Stimulated activated CD8-positive, alpha-beta memory T cell treated with anti-CD3 and anti-CD28 coated beads, Interleukin-12 subunit alpha, Interleukin-12 subunit beta, amount 100 ng/mL, for 24 hours (primary cell): ENCODE measurements at regions not wholly inside any gene's neighbourhood (a gene's known extent, or its start where the extent isn't known, plus 50 kb on each side); places are given as distances from the start of the nearest gene placed in this dataset.

ENCODE experiments used
- DNase-seq: peaks from one replicate; pipeline ENCODE4 v3.0.0-alpha.2; 2020; ENCODE audit errors: extremely low read depth

- no peak for DNase-seq
Measured at GRCh38 chr7:70907259-70908247, 224.4 kb upstream of the GALNT17 start.

GRCh38 chr7:70913924-70914323 lies 218.0 kb upstream of the GALNT17 start:
- DNase-seq = no peak

DNA sequence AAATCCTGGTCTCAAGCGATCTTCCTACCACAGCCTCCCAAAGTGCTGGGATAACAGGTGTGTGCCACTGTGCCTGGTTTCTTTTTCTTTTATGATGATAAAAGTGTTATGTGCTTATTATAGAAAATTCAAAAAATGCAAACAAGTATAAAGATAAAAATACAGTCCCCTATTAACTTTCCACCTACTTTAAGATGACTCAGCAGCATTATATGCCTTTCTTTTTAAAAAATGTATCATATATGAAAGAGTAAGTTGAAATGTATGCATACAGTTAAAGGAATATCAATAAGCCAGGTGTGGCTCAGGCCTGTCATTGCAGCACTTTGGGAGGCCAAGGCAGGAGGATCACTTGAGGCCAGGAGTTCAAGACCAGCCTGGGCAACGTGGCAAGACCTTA lies 216.9 kb upstream of the GALNT17 start:
- no peak for DNase-seq

DNA sequence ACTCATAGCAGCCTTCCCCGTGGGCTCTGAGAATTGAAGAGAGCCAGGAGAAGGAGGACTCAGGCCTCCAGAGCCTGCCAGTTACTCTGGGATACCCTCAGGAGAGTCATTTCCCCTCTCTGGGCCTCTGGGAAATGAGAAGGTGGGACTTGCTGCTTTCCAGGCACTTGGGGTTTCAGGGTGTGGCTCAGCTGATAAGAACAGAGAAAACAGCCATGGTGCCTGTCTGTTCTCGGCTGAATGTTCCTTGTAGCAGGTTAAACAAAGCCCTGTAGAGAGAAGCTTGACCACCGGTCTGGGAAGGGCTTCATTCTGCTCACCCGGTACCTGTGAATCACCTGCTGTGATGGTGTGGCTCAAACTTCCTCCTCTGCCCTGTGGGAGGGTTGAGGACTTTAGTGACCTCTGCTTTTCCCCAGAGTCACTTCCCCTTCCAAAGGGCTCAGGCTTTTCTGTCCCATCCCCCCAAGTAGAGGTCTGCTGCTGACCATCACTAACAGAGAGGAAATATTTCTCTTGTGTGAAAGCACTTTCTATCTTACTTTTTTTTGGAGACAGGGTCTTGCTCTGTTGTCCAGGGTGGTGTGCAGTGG lies 212.4 kb upstream of the GALNT17 start:
- no peak for DNase-seq

DNA sequence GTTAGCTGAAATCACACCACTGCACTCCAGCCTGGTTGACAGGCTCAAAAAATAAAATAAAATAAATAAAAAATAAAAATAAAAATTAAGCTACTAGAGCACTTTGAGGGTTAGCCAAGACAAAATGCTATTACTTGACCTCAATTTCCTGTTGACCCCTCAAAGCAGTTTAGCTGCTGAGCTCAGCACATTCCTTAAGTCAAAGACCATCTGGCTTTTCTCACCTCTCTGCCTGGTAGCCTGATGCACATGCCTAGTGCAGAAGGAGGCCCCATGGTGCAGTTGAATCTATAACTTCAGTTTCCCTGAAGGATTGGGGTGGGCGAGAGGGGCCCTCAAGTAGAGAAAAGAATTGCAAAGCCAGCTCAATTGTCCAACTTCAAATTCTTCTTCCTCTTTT lies 211.1 kb upstream of the GALNT17 start:
- DNase-seq = no peak

DNA sequence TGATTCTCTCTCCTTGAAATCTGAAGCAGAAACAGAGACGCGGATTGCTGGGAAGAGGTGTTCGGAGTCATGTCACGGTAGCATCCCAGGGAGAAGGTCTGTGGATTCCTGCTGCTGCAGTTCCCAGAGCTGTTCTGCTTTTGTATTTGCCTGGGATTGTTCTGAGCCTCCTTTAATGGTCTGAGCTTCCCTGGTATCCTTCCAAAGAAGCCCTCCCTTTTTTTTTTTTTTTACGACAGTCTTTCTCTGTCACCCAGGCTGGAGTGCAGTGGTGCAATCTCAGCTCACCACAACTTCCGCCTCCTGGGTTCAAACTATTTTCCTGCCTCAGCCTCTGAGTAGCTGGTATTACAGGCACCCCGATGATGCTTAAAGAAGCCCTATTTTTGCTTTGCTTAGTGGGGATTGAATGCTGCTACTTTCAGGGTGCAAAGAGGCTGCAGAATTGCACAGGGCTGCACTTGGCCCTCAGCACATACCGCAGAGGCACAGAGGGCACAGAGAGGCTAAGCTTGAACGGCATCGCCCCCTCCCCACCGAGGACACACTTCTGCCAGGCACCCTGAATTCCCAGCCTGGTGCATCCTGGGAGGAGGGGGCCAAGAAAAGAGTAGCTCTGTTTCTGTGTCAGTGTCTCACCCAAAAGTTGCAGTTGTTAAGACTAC lies 208.6 kb upstream of the GALNT17 start:
- DNase-seq = no peak

- no peak for DNase-seq
Measured at GRCh38 chr7:70925411-70926115, 206.4 kb upstream of the GALNT17 start.

DNA sequence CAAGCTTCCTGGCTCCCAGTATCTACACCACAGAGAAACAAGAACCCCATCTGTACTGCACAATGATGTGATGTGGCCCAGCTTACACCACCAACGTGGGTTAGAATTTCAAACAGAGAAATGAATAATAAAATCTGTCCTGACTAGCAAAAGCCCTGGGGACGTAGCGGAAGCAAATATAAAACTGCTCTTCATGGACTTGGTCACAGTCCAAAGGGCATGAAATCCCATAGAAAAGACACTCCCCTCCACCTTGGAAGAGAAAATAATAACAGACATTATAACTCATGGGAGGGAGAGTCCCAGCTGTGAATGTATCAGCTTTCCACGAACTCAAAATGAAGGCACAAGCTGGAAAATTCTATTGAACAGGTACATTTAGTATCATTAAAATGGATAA lies 205.3 kb upstream of the GALNT17 start:
- DNase-seq = no peak

DNA sequence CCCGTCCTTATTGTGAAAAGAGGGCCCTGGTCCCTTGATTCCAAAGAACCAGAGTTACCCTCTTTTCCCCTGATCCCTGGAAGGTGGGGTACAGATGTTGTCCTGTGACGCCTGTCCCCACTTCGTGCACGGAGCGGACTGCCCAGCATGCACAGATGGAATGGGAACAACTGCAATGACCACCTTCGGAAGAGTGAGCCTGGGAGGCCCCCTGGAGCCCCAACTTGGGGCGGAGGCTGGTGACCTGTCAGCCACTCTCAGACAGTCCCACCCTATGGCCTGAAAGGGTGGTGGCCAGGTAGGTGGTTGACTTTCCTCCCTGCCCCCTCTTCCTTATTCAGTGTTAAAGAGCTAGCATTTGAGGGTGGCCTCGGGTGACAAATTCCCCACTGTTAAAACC lies 196.6 kb upstream of the GALNT17 start:
- no peak for DNase-seq

GRCh38 chr7:70935854-70936253 lies 196.1 kb upstream of the GALNT17 start:
- no peak for DNase-seq

DNA sequence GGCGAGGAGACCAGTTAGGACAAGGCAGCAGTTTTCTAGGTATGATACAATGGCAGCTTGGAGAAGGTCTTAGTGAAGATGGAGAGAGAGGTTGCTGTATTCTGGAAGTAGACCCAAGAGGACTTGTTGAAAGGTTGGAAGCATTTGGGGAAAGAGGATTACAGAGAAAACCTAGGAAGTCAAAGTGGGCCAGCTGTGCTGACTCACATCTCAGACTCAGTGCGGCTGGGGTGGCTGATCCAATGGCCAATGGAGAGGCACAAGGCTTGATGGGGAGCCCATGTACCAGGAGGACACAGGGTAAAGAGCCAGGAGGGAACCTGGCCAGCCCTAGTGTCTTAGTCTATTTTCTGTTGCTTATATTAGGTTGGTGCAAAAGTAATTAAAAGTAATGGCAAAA lies 194.5 kb upstream of the GALNT17 start:
- no peak for DNase-seq

GRCh38 chr7:70940597-70940996 lies 191.3 kb upstream of the GALNT17 start:
- no peak for DNase-seq

- DNase-seq = no peak
Measured at GRCh38 chr7:70942791-70943190, 189.2 kb upstream of the GALNT17 start.

GRCh38 chr7:70944516-70944915 lies 187.4 kb upstream of the GALNT17 start:
- no peak for DNase-seq

DNA sequence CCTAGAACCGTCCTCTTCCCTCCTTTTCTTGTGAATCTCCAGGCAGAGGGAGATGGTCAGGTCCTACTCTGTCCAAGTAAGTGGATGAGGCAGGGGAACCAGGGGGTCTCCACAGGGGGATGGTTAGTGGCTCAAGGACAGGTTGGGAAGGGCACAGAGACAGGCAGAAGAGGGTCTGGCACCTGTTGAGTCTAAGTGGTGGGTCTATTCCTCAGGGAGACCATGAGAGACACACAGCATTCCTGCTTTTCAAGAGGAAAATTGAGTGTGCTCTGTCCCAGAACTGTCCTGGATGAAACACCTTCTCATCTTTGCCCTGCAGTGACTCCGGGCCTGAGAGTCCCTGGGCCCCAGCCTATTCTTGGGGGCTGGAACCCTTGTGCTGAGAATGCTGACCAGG lies 184.8 kb upstream of the GALNT17 start:
- no peak for DNase-seq

DNA sequence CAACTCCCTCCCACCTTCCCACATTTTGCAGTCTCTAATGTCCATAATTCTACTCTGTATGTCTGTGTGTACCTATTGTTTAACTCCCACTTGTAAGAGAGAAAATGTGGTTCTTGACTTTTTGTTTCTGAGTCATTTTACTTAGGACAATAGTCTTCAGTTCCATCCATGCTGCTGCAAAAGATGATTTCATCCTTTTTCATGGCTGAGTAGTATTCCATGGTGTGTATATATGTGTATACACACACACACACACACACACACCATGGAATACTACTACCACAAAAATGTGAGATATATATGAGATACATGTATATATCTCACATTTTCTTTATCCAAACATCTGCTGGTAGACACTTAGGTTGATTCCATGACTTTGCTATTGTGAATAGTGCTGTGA lies 182.1 kb upstream of the GALNT17 start:
- no peak for DNase-seq

GRCh38 chr7:70951271-70951962 lies 180.5 kb upstream of the GALNT17 start:
- DNase-seq = no peak

DNA sequence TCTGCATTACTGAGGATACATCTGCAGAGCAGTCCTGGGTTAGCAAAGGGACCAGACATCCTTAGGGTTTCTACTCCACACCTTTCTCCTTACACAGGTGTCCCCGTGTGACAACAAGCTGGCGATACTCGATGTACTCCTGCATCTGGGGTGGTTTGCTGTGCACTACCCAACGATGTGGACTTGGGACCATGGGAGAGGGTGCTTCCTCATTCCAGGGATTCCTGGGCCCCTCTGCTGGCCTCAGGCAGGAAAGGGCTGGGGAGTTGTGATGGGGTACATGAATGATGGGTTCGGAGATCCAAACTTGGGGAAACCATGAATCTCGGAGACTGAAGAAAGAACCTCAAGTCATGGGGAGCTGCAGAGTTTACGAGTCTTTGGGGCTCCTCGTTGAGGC lies 179.6 kb upstream of the GALNT17 start:
- no peak for DNase-seq

DNA sequence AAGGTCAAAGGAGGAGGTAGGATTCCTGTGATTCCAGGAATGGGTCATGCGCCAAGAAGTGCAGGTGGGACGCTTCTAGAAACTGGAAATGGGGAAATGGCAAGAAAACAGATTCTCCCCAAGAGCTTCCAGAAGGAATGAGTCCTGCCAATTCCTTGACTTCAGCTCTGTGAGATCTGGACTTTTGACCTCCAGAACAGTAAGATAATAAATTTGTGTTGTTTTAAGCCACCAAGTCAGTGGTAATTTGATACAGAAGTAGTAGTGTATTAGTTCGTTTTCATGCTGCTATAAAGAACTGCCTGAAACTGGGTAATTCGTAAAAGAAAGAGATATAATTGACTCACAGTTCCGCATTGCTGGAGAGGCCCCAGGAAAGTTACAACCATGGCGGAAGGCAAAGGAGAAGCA lies 178.6 kb upstream of the GALNT17 start:
- no peak for DNase-seq

DNA sequence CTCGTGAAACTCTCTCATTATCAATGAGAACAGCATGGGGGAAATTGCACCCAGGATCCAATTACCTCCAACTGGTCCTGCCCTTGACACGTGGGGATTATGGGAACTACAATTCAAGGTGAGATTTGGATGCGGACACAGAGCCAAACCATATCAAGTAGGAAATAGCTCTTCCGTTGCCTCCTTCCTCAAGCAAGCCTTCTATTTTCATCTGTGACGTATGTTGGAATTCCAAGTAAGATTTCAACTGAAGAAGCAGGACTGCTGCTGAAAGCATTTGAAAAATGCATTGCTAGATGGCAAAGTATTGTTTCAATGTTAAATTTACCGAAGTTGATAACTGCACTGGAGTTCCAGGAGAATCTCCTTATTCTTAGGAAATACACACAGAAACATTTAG lies 178.1 kb upstream of the GALNT17 start:
- DNase-seq = no peak

GRCh38 chr7:70972693-70973092 lies 159.3 kb upstream of the GALNT17 start:
- no peak for DNase-seq

GRCh38 chr7:70975754-70976153 lies 156.2 kb upstream of the GALNT17 start:
- DNase-seq = no peak
